Kidney epithelial cell (primary cell): ENCODE measurements at regions not wholly inside any gene's neighbourhood (a gene's known extent, or its start where the extent isn't known, plus 50 kb on each side); places are given as distances from the start of the nearest gene placed in this dataset.

Experiments used
- DNase-seq: peaks from one replicate; pipeline ENCODE4 v3.0.0-alpha.2; 2010; ENCODE audit warnings: low read depth
- H3K27me3 ChIP-seq: 2 replicates; pipeline ENCODE4 v1.6.0; 2011; ENCODE audit warnings: low read length; ENCODE audit not compliant: control insufficient read depth, insufficient read depth
- H3K36me3 ChIP-seq: 2 replicates; pipeline ENCODE4 v1.5.1; 2011; ENCODE audit warnings: low read length; ENCODE audit not compliant: control insufficient read depth, insufficient read depth
- H3K4me3 ChIP-seq: 2 replicates; pipeline ENCODE4 v1.5.1; 2011; ENCODE audit warnings: low read depth, mild to moderate bottlenecking, control low read depth, low read length
- CTCF ChIP-seq: IDR thresholded peaks from 2 replicates; pipeline ENCODE4 v1.5.1; 2011; ENCODE audit warnings: mild to moderate bottlenecking, moderate library complexity, low read length, control low read depth, inconsistent platforms; ENCODE audit not compliant: insufficient read depth, poor library complexity, severe bottlenecking

- Histone ChIP-seq H3K4me3 (no peak overlapping the region), H3K27me3 (peaks cover 9% of the 10 kb centered on the region), H3K36me3 (no peaks in the 10 kb centered on the region)
- no peak for TF ChIP-seq CTCF
- DNase-seq, result no peak
Observed at GRCh38 chr14:23694949-23695663, 58.9 kb downstream of the DHRS2 start.

- no peaks in the 10 kb centered on the region for H3K36me3 ChIP-seq
- DNase-seq, result no peak
- TF ChIP-seq CTCF, result no peak
- peaks cover 9% of the 10 kb centered on the region for H3K27me3 ChIP-seq
- H3K4me3 ChIP-seq, result no peak overlapping the region
Observed at GRCh38 chr14:23695664-23695999, 59.5 kb downstream of the DHRS2 start.

GRCh38 chr14:23696701-23697239, 60.6 kb downstream of the DHRS2 start:
- TF ChIP-seq CTCF, result no peak
- no peak overlapping the region for H3K4me3 ChIP-seq
- DNase-seq, result no peak
- H3K27me3 ChIP-seq, result peaks cover 9% of the 10 kb centered on the region
- no peaks in the 10 kb centered on the region for H3K36me3 ChIP-seq

- H3K27me3 ChIP-seq, result peaks cover 9% of the 10 kb centered on the region
- H3K4me3 ChIP-seq, result no peak overlapping the region
- no peaks in the 10 kb centered on the region for H3K36me3 ChIP-seq
- DNase-seq, result no peak
- no peak for TF ChIP-seq CTCF
Observed at GRCh38 chr14:23697680-23698079, 61.5 kb downstream of the DHRS2 start.

- H3K4me3 ChIP-seq, result no peak overlapping the region
- H3K36me3 ChIP-seq, result no peaks in the 10 kb centered on the region
- no peaks in the 10 kb centered on the region for H3K27me3 ChIP-seq
- TF ChIP-seq CTCF, result no peak
- DNase-seq, result no peak
Observed at GRCh38 chr14:23702656-23703426, 66.7 kb downstream of the DHRS2 start.
